Fibroblast of villous mesenchyme (primary cell): ENCODE measurements at regions not wholly inside any gene's neighbourhood (a gene's known extent, or its start where the extent isn't known, plus 50 kb on each side); places are given as distances from the start of the nearest gene placed in this dataset.

Experiments
- DNase-seq: peaks from one replicate; pipeline ENCODE4 v3.0.0-alpha.2; 2010; ENCODE audit warnings: low read depth
- H3K4me3 ChIP-seq: 2 replicates; pipeline ENCODE4 v1.5.1; 2011; ENCODE audit warnings: low read depth, mild to moderate bottlenecking, low read length
- TF ChIP-seq, protein P1 (sequence below): IDR thresholded peaks from 2 replicates; pipeline ENCODE4 v1.5.1; 2012; ENCODE audit warnings: low read depth, mild to moderate bottlenecking, low read length; ENCODE audit not compliant: insufficient read depth

DNA sequence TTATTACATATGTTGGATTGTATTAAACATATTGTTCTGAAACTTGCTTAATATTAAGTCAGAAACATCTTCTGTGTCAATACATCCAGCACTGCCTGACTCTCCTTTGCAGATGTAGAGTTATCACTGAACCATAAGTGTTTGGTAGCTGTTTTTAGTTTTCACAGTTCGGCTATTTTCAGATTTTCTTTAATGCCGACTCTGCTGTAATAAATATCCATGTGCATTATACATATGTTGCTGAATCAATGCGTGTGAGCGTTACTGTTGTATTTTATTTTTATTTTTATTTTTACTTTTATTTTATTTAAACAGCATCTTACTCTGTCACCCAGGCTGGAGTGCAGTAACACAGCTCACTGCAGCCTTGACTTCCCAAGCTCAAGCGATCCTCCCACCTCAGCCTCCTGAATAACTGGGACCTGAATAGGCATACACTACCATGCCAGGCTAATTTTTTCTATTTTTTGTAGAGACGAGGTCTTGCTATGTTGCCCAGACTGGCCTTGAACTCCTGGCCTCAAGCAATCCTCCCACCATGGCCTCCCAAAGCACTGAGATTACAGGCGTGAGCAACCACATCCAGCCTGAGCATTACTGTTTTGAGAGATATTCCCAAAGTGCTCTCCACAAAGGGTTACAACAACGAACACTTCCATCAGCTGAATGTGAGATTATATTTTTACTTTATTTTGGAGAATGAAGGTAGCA lies 50.7 kb upstream of the NOCT start:
- no peak for DNase-seq
- H3K4me3 ChIP-seq, result no peak overlapping the region
- TF ChIP-seq, protein P1, sequence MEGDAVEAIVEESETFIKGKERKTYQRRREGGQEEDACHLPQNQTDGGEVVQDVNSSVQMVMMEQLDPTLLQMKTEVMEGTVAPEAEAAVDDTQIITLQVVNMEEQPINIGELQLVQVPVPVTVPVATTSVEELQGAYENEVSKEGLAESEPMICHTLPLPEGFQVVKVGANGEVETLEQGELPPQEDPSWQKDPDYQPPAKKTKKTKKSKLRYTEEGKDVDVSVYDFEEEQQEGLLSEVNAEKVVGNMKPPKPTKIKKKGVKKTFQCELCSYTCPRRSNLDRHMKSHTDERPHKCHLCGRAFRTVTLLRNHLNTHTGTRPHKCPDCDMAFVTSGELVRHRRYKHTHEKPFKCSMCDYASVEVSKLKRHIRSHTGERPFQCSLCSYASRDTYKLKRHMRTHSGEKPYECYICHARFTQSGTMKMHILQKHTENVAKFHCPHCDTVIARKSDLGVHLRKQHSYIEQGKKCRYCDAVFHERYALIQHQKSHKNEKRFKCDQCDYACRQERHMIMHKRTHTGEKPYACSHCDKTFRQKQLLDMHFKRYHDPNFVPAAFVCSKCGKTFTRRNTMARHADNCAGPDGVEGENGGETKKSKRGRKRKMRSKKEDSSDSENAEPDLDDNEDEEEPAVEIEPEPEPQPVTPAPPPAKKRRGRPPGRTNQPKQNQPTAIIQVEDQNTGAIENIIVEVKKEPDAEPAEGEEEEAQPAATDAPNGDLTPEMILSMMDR, result no peak

DNA sequence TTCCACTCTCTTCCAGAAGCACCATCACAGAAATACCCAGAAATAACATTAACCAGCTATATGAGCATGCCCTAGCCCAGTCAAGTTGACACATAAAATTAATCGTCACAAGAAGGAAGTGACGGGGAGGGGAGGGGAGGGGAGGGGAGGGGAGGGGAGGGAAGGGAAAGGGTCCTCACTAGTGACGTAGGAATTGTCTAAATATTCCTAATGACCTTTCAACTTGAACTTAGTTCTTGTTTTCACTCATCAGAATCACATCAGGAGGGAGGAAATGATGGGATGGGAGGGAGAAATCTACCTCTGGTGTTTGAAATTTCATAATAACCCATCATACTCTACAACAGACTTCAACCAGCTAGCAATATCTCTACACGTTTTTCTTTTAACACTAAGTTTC lies 52.2 kb upstream of the NOCT start:
- no peak for DNase-seq
- no peak overlapping the region for H3K4me3 ChIP-seq
- TF ChIP-seq, protein P1, result no peak

DNA sequence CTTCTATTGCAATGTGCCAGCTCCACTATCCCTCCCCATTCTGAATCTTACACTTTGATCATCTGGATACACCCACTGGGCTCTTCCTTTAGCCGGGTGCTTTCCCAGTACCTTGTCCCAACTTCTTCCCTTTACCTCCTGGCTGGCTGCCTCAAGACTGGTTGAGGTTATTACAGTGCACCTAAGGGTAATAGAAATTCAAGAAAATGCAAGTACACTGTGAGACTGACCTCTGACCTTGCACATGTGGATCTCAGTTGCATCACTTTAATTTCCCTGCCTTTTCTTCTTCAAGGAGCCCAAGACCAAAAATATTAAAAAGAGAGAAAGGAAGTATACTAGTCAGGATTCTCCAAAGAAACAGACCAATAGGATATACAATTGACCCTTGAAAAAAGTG lies 53.9 kb upstream of the NOCT start:
- DNase-seq, result peak; percentile 63
- H3K4me3 ChIP-seq, result no peak overlapping the region
- TF ChIP-seq, protein P1, result no peak

DNA sequence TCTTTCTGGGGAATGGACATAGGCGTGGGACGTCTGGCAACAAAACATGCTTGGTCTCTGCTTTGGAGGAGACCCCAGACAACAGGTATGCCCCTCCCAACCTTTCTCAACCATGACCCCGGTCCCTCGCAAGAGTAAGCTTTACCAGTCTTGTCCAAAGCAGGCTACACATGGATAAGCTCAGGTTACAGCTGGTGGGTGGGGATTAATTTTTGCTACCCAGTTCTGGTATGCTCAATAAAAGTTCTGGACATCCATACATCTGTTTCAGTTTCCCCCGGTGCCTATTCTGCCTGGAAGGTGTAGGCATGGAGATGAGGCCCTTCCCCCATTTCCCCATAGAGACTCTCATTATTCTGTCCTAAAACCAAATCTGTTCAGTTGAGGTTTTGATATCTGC lies 54.5 kb upstream of the NOCT start:
- TF ChIP-seq, protein P1, result no peak
- no peak overlapping the region for H3K4me3 ChIP-seq
- DNase-seq, result no peak

DNA sequence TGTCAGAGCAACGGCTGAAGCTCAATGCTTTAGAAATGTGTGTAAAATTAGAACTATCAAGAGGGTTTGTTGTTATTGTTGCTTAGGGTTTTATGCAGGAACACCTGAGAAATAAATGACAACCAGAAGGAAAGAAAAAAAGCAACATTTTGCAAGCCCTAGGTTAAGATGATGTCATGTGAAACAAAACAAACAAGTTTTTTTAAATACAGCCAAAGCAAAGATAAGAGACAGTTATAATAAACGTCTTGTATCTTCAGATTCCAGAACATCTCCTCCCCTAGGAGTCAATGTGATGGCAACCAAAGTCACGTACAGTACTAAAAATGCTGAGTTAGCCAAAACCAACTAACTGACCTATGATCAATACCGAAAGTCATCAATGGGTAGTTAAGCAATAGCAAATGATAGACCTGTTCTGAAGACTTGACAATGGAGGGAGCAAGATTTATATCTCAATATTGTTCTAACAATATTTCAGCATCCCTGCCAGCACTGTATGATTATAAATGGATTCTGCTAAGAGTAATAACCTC lies 55.3 kb upstream of the NOCT start:
- H3K4me3 ChIP-seq, result no peak overlapping the region
- TF ChIP-seq, protein P1, result no peak
- no peak for DNase-seq

DNA sequence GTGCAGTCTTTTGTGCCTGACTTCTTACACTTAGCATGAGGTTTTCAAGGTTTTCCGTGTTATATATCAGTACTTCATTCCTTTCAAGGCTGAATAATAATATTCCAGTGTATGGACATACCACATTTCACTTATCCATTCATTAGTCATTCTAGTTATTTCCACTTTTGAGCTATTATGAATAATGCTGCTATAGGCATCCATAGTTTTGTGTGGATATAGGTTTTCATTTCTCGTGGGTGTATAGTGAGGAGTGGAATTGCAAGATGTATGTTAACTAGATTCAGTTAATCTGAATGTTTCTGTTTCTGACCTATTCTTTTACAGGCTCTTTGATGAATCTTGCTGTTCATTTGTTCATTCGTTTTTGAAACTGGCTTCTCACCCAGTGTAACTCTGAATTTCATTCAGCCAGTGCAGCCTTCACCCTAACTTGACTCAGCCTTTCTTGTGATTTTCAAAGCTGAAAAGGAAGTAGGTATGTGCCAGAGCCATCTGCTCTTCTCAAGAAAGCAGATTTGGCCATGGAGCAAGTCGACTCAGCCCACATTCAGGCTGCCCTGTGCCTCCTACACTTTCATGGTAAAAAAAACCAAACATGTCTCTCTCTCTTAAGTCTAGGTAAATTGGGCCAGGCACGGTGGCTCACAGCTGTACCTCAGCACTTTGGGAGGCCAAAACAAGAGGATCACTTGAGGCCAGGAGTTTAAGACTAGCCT lies 56.3 kb upstream of the NOCT start:
- H3K4me3 ChIP-seq, result no peak overlapping the region
- no peak for DNase-seq
- TF ChIP-seq, protein P1, result no peak
